Upper lobe of left lung (tissue), 6 donors: ENCODE measurements at regions not wholly inside any gene's neighbourhood (a gene's known extent, or its start where the extent isn't known, plus 50 kb on each side); places are given as distances from the start of the nearest gene placed in this dataset.
"Not testable (repeated sequence)": the region's sequence is repeated elsewhere in the genome, so short reads cannot be mapped to it uniquely, and the experiment has no call there.

Experiments used
- ATAC-seq, 2 donors: fragments of 200-7000 bp; cut with Tn5 transposase; one replicate each; pipeline ENCODE4 v1.9.1; 2022; ENCODE audit warnings: mild to moderate bottlenecking in 2 of 2, moderate library complexity in 2 of 2; ENCODE audit not compliant: low FRiP score in 2 of 2
- DNase-seq, 2 donors: peaks; one replicate each; pipeline ENCODE4 v3.0.0-alpha.2; 2019 to 2020
- H3K27ac ChIP-seq, 4 donors: fragments of 200-600 bp; sonication (generic); one replicate each; pipeline ENCODE4 v1.5.1; 2016 to 2019
- H3K27me3 ChIP-seq, 4 donors: fragments of 200-600 bp; sonication (generic); one replicate each; pipeline ENCODE4 v1.5.1; 2017 to 2019
- H3K36me3 ChIP-seq, 4 donors: fragments of 200-600 bp; sonication (generic); one replicate each; pipeline ENCODE4 v1.5.1; 2016 to 2019
- H3K4me1 ChIP-seq, 4 donors: fragments of 200-600 bp; sonication (generic); one replicate each; pipeline ENCODE4 v1.5.1; 2018 to 2019
- H3K4me3 ChIP-seq, 4 donors: fragments of 200-600 bp; sonication (generic); one replicate each; pipeline ENCODE4 v1.5.1; 2017 to 2019; ENCODE audit warnings: mild to moderate bottlenecking in 2 of 4, moderate library complexity in 1 of 4
- H3K9me3 ChIP-seq, 4 donors: fragments of 200-600 bp; sonication (generic); one replicate each; pipeline ENCODE4 v1.5.1; 2018 to 2019
- POLR2AphosphoS5 ChIP-seq, 2 donors: sonication (generic); formaldehyde crosslinking; IDR thresholded peaks; one replicate each; pipeline ENCODE4 v1.5.1; 2017; ENCODE audit warnings: antibody characterized with exemption in 2 of 2
- WGBS, 2 donors: methylation state at CpG; one replicate each; pipeline ENCODE4 v1.1.5; 2017 to 2018; 5-methylcytosine and 5-hydroxymethylcytosine counted together
- donor health status: DM: no; HTN: no; CAD: no; lungs with moderate emphysema.
- donor health status: DM: no; HTN: yes; CAD: no; lungs with severe emphysema.

DNA sequence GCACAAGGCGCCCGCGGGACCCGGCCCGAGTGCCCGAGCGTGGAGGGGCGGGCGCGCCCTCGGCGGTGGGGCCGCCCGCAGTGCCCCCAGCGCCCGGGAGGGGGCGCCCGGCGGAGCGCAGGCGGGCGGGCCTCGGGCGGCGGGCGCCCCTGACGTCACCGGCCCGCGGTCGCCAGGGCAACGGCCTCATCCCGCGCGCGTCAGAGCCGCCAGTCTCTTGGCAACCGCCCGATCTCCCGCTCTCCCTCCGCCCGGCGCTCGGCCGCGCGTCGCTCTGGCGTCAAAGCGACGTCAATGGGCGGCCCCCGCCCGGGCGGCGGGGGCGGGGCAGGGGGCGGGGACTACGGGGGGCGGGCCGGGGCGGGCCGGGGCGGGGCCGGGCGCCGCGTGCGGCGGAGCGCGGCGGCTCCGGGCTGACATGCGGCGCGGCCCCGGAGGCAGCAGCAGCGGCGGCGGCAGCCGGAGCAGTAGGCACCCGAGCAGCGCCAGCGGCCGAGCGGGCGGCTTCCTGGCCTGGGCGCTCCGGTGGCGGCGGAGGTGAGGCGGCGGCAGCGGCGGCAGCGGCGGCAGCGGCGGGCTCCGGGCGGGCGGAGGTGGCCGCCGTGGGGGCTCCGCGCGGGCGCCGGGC is 4410.6 kb upstream of the TPTE start:
- ATAC-seq, result peak; percentile 87 to 91
- H3K27me3 ChIP-seq, H3K36me3 ChIP-seq, H3K4me1 ChIP-seq, H3K9me3 ChIP-seq, DNase-seq: not testable (repeated sequence)
- Histone ChIP-seq H3K4me3 (peak overlapping the region in 2 of 4 donors; percentile 43 to 45), H3K27ac (peak overlapping the region in 1 of 4 donors; percentile 66)
- WGBS, 2 donors, result no CpG with 5 or more reads among the region's 110 CpGs

- no CpG with 5 or more reads among the region's 46 CpGs for WGBS, 2 donors
- not testable (repeated sequence) for H3K27me3 ChIP-seq, H3K9me3 ChIP-seq, H3K4me1 ChIP-seq, H3K36me3 ChIP-seq
- ATAC-seq (peak; percentile 33 to 61), DNase-seq (peak in 1 of 2 donors; percentile 88)
- H3K27ac ChIP-seq, result peak overlapping the region in 1 of 4 donors; percentile 66
- H3K4me3 ChIP-seq, result peak overlapping the region in 3 of 4 donors; percentile 20 to 45 (median 43)
Measured at GRCh38 chr21:6111354-6111753, 4410.0 kb upstream of the TPTE start.

DNA sequence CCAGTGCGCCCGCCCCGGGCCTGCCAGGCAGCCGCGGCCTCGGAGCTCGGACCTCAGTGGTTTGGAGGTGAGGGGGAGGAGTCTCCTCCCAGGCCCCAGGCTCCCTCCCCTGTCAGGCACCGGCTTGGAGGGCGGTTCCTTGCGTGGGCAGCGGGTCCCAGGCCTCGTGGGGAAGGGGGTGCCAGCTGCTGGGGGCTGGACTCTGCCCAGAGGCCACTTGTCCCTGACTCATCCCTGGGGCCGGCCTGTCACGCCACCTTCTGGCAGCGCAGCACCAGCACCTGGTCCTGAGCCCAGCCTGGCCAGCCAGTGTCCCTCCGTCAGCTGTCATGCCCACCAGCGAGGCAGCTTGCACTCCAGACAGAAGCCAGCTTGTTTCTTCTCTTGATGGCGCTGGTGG is 4403.0 kb upstream of the TPTE start:
- no CpG with 5 or more reads among the region's 18 CpGs for WGBS, 2 donors
- not testable (repeated sequence) for H3K9me3 ChIP-seq, H3K27me3 ChIP-seq, H3K27ac ChIP-seq, ATAC-seq, H3K4me3 ChIP-seq, H3K4me1 ChIP-seq, H3K36me3 ChIP-seq
- DNase-seq, result peak in 1 of 2 donors; percentile 25

DNA sequence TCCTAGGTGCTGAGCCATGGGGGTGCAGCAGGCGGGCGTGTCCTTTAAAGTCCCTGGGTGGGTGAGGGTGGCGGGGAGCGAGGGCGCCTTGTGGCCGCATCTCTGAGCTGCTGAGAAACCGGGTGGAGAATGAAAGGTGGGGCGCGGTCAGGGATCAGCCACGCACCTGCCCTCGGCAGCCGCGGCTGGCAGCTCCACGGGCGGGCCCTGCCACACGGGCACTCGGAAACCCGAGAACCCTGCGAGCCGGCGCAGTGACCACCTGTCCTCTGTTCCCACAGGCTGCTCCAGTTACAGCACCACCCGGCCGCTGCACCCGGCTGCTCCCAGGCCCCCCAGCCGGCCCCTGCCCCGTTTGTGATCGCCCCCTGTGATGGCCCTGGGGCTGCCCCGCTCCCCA is 4400.5 kb upstream of the TPTE start:
- DNase-seq, result peak in 1 of 2 donors; percentile 39
- H3K27me3 ChIP-seq, H3K36me3 ChIP-seq, ATAC-seq, H3K4me1 ChIP-seq, H3K27ac ChIP-seq, H3K4me3 ChIP-seq, H3K9me3 ChIP-seq: not testable (repeated sequence)
- no CpG with 5 or more reads among the region's 28 CpGs for WGBS, 2 donors

GRCh38 chr21:6122629-6123028 is 4398.8 kb upstream of the TPTE start:
- WGBS, 2 donors, result 93% methylated on average over 3 of the region's 13 CpGs; no CpG with 5 or more reads in 1 of the 2 donors

DNA sequence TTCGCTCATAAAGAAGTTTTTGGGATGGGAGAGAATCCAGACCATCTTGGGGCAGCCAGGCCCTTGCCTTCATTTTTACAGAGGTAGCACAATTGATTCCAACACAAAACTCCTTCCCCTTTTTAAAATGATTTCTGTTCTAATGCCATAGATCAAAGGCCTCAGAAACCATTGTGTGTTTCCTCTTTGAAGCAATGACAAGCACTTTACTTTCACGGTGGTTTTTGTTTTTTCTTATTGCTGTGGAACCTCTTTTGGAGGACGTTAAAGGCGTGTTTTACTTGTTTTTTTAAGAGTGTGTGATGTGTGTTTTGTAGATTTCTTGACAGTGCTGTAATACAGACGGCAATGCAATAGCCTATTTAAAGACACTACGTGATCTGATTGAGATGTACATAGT is 4398.2 kb upstream of the TPTE start:
- 0% methylated on average over 1 of the region's 6 CpGs; no CpG with 5 or more reads in 1 of the 2 donors for WGBS, 2 donors
- not testable (repeated sequence) for DNase-seq, H3K36me3 ChIP-seq, H3K4me1 ChIP-seq, H3K27me3 ChIP-seq, H3K27ac ChIP-seq, H3K9me3 ChIP-seq, ATAC-seq, H3K4me3 ChIP-seq
- peak in 1 of 2 donors; percentile 10 for TF ChIP-seq POLR2AphosphoS5 (IDR thresholded peaks at IDR 0.05)

More at GRCh38 chr21:6122629-6123028, 4398.8 kb upstream of the TPTE start:
- not testable (repeated sequence) for H3K9me3 ChIP-seq, DNase-seq, H3K4me1 ChIP-seq, H3K27me3 ChIP-seq, H3K27ac ChIP-seq, H3K36me3 ChIP-seq, ATAC-seq, H3K4me3 ChIP-seq

DNA sequence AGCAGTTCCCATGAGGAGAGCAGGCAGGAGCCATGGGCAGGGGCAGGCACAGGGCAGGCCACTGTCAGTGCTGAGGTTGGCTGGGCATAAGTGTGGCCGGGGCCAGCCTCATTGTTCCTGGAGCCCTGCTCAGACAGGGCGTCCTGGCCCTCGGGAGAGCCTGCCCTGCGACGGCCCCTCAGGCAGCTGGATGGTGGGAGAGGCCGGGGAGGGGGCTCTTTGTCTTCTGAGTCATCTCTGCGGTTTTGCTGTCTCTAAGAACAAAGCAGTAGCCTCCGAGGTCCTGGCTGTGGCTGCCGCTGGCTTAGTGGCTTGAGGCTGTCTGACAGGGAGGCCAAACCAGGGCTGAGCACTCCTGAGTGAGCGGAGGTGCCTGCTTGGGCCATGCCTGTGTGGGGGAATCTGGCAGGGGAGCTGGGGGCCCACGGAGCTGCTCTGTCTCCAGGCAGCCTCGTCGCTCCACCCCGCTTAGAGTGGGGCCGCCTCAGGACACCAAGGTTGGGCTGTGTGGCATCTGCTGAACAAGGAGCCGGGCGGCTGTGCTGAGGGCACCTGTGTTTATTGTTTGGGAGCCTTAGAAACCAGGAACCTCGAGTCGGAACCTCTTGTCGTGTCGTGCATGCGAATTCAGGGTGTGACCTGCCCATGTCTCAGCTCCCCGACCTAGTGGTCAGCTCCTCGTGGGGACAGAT is 4395.7 kb upstream of the TPTE start:
- not testable (repeated sequence) for H3K27me3 ChIP-seq, H3K27ac ChIP-seq, H3K4me1 ChIP-seq, H3K36me3 ChIP-seq, H3K4me3 ChIP-seq, H3K9me3 ChIP-seq
- peak in 1 of 2 donors; percentile 49 for DNase-seq
- WGBS, 2 donors, result no CpG with 5 or more reads among the region's 24 CpGs
- peak; percentile 39 to 48 for ATAC-seq

DNA sequence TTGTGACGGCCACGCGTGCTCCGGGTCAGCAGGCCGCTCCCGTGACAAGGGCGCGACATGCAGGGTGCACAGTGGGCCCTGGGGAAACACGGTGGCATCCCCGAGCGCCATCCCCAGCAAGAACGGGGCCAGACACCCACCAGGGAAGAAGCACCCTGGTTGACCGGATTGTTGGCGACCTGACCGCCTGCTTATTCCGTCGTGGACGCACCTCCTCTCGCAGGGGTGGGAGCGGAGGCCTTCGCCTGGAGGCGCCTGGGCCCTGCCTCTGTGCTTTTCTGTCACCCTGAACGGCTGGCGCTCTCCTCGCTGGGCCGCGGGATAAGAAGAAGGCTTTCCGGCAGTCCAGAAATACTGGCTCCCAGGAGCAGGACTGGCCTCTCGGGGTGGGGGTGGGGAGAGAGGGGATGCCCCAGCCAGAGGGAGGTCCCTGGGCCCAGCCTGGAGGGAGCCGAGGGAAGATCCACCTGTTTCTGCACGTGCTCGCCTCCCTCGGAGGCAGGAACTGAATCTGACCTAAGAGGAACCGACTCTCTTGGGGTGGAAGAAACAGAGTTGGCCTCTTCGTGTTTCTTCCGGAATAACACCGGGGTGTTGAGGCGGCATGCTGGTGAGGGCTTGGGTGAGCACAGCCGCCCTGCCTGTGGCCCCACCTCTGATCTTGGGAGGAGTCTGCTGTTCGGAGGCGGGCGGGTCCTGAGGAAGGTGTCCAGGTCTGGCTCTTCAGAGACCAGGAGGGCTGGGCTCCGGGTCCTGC is 4394.2 kb upstream of the TPTE start:
- not testable (repeated sequence) for H3K27me3 ChIP-seq, H3K36me3 ChIP-seq, H3K4me1 ChIP-seq, H3K9me3 ChIP-seq, H3K27ac ChIP-seq, H3K4me3 ChIP-seq
- ATAC-seq (peak; percentile 57 to 78), DNase-seq (peak in 1 of 2 donors; percentile 44)
- 40% methylated on average over 1 of the region's 43 CpGs; no CpG with 5 or more reads in 1 of the 2 donors for WGBS, 2 donors

DNA sequence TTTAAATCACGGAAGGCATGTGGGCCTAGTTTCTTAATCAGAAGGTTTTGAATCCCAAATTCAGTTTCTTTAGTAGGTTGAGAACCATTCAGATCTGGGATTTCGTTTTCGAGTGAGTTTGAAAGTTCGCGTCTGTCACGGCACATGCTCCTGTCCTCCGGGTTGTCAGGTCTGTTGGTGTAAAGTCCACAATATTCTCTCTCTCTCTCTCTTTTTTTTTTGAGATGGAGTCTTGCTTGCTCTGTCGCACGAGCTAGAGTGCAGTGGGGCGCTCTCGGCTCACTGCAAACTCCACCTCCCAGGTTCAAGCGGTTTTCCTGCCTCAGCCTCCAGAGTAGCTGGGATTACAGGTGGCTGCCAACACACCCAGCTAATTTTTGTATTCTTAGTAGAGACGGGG is 4390.6 kb upstream of the TPTE start:
- not testable (repeated sequence) for DNase-seq, H3K27ac ChIP-seq, H3K36me3 ChIP-seq, H3K9me3 ChIP-seq, H3K4me1 ChIP-seq, H3K27me3 ChIP-seq, H3K4me3 ChIP-seq, ATAC-seq
- WGBS, 2 donors, result 75% methylated on average over 2 of the region's 13 CpGs; no CpG with 5 or more reads in 1 of the 2 donors

DNA sequence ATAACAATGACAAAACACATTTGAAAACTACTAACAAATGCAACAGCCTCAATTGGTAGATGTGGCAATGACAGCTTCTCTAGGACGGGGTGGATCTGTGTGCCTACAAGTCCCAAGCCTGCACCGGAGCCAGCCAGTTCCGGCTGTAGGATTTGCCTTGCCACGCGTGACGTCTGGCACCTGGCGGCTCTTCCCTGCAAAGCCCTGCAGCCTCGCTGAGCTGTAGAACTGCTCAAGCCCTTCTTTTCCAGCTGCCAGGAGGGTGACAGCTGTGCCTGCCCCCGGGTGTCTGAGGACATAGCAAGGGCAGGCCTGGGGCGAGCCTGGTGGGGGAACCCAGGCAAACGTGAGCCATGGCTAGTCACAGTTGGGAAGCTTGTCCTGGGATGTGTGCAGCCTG is 4388.0 kb upstream of the TPTE start:
- H3K9me3 ChIP-seq, ATAC-seq, H3K4me3 ChIP-seq, H3K27ac ChIP-seq, H3K4me1 ChIP-seq, DNase-seq, H3K36me3 ChIP-seq, H3K27me3 ChIP-seq: not testable (repeated sequence)
- WGBS, 2 donors, result no CpG with 5 or more reads among the region's 11 CpGs

GRCh38 chr21:6133852-6134630 is 4387.3 kb upstream of the TPTE start:
- H3K27ac ChIP-seq, H3K4me3 ChIP-seq, H3K9me3 ChIP-seq, H3K27me3 ChIP-seq, H3K4me1 ChIP-seq, H3K36me3 ChIP-seq: not testable (repeated sequence)
- no CpG with 5 or more reads among the region's 22 CpGs for WGBS, 2 donors
- DNase-seq (peak in 1 of 2 donors; percentile 0), ATAC-seq (peak in 1 of 2 donors; percentile 47)

DNA sequence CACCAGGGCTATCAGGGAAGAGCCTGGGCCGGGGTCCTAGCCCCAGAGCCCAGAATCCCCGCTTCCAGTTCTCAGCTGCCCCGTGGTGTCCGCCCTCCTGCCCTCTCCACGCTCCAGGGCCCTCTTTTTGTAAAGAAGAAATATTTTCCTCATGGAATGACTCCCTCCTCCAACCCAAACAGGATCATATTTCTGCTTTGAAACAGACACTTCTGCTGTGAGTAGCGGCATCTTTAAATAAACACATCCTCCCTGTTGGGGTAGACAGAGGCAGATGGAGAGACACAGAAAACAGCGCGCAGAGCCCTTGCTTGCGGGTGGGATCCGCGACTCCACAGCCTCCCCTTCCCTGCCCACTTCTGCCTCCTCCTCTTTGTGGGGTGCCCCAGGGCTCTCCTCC is 4384.7 kb upstream of the TPTE start:
- H3K27ac ChIP-seq, H3K36me3 ChIP-seq, DNase-seq, ATAC-seq, H3K27me3 ChIP-seq, H3K4me1 ChIP-seq, H3K9me3 ChIP-seq, H3K4me3 ChIP-seq: not testable (repeated sequence)
- WGBS, 2 donors, result no CpG with 5 or more reads among the region's 11 CpGs
